ENCODE measurements at regions not wholly inside any gene's neighbourhood (a gene's known extent, or its start where the extent isn't known, plus 50 kb on each side); places are given as distances from the start of the nearest gene placed in this dataset.
"Not testable (repeated sequence)": the region's sequence is repeated elsewhere in the genome, so short reads cannot be mapped to it uniquely, and the experiment has no call there.

DNA sequence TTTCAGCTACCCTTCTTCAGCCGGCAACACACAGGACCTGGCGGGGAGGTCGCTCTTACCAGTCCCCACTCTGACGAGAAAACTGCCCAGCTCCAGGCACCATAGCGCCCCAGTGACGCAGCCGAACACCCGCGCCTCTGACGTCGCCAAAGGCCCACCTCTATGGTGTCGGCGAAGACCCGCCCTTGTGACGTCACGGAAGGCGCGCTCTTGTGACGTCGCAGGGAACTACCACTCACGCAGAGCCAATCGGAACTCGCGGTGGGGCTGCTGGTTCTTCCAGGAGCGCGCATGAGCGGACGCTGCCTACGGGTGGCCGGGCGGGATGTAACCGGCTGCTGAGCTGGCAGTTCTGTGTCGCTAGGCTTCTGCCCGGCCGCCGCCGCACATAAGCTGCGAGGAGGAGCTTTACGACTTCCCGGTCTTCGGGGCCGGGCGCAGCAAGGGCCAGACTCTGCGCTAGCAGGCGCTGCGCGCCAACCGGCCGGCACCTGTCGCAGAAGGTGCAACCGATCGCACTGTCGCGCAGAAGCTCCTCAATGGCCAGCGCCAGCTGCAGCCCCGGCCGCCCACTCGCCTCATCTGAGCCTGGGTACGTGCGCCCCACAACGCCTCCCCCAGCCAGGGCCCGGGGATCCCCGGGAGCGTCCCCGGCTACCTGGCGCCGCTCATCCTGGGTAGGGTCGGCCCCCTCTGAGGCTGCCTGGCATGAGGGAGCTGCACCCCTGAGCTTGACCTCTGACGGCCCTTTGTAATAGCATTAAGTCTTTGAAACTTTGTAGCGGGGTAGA lies 121.3 kb upstream of the FBXO28 start:
- not testable (repeated sequence) for TF ChIP-seq EZH2 (IDR thresholded peaks at IDR 0.05; ENCODE audit: borderline replicate concordance, low read depth, low read length, poor library complexity, severe bottlenecking)
- TF ChIP-seq, protein P1, sequence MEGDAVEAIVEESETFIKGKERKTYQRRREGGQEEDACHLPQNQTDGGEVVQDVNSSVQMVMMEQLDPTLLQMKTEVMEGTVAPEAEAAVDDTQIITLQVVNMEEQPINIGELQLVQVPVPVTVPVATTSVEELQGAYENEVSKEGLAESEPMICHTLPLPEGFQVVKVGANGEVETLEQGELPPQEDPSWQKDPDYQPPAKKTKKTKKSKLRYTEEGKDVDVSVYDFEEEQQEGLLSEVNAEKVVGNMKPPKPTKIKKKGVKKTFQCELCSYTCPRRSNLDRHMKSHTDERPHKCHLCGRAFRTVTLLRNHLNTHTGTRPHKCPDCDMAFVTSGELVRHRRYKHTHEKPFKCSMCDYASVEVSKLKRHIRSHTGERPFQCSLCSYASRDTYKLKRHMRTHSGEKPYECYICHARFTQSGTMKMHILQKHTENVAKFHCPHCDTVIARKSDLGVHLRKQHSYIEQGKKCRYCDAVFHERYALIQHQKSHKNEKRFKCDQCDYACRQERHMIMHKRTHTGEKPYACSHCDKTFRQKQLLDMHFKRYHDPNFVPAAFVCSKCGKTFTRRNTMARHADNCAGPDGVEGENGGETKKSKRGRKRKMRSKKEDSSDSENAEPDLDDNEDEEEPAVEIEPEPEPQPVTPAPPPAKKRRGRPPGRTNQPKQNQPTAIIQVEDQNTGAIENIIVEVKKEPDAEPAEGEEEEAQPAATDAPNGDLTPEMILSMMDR (conservative IDR thresholded peaks at IDR 0.05; ENCODE audit: low read depth, low read length) = not testable (repeated sequence)
